Esophagus squamous epithelium (tissue), 5 donors: ENCODE measurements at regions not wholly inside any gene's neighbourhood (a gene's known extent, or its start where the extent isn't known, plus 50 kb on each side); places are given as distances from the start of the nearest gene placed in this dataset.

ENCODE experiments used
- DNase-seq: peaks from one replicate; lab custom pipeline; 2025; lab: John Stamatoyannopoulos, UW
- H3K27ac ChIP-seq, 4 donors: fragments of 200-600 bp; sonication (generic); one replicate each; pipeline ENCODE4 v1.5.1; 2016 to 2019; ENCODE audit warnings: mild to moderate bottlenecking in 1 of 4
- H3K27me3 ChIP-seq, 4 donors: fragments of 200-600 bp; sonication (generic); 1 replicate in 3 of 4; 2 replicates in 1 of 4; pipeline versions ENCODE4 v1.5.1 to v1.6.0; 2017 to 2021; ENCODE audit warnings: antibody characterized with exemption in 1 of 4
- H3K36me3 ChIP-seq, 3 donors: fragments of 200-600 bp; sonication (generic); one replicate each; pipeline ENCODE4 v1.5.1; 2016 to 2019
- H3K4me1 ChIP-seq, 3 donors: fragments of 200-600 bp; sonication (generic); one replicate each; pipeline ENCODE4 v1.5.1; 2017 to 2019
- H3K4me3 ChIP-seq, 4 donors: fragments of 200-600 bp; sonication (generic); 1 replicate in 3 of 4; 2 replicates in 1 of 4; pipeline ENCODE4 v1.5.1; 2016 to 2019; ENCODE audit warnings: mild to moderate bottlenecking in 2 of 4, moderate library complexity in 1 of 4
- H3K9me3 ChIP-seq, 3 donors: fragments of 200-600 bp; sonication (generic); one replicate each; pipeline ENCODE4 v1.5.1; 2016 to 2019
- POLR2A ChIP-seq, 4 donors: fragments of 450-650 bp; IDR thresholded peaks; one replicate each; pipeline ENCODE4 v1.6.1; 2017; ENCODE audit warnings: antibody characterized with exemption in 4 of 4, mild to moderate bottlenecking in 4 of 4, moderate library complexity in 3 of 4
- WGBS, 2 donors: methylation state at CpG; one replicate each; pipeline ENCODE4 v1.1.5; 2018; 5-methylcytosine and 5-hydroxymethylcytosine counted together
- intact Hi-C: fragments of 100-400 bp; cut with DNase I; formaldehyde crosslinking; loops from one replicate; pipeline ENCODE4 v1.15.0; 2022
- TF ChIP-seq, protein P1 (sequence below), 6 experiments: fragments of 450-650 bp in 4 of 6; fragments of 200-600 bp in 2 of 6; sonication (generic) in 2 of 6; IDR thresholded peaks; one replicate each; pipeline ENCODE4 v1.5.1; 2016 to 2019; ENCODE audit warnings: antibody characterized with exemption in 6 of 6, mild to moderate bottlenecking in 4 of 6, moderate library complexity in 4 of 6
- donor health status: DM: yes; HTN: yes; CAD: no.

DNA sequence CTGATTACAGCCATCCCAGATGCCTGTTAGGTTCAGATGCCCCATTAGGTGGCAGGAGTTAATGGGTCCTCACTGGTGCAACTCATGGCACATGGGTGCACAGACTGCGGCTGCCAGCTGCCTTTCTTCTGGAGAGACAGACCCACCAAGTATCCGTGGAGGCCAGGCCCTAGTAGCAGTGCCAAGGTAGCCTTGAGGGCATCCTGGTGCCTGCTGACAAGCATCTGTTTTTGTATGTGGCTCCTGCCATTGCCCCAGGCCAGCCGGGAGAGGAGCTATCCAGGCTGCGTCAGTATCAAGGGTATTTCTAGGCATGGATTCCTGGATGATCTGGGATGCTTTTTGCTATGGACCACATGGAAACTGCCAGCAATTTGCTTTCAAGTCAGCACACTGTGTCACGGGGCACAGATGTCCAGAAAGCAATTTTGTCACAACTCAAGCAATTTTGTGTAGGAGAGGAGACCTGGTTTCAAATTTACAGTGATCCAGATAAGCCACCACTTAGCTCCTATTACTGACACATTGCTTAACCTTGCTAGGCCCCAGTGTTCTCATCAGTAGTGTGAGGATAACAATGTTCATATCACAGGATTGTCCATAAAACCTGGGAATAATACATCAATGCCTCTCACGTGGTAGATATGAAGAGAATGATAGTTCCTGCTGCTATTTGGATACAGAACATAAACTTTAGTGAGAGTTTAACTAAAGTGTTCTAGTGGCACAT lies 815.1 kb upstream of the RAB6C start:
- Histone ChIP-seq H3K27ac (peak overlapping the region in 1 of 4 donors; percentile 5), H3K4me3 (no peak overlapping the region), H3K9me3 (no peaks in the 10 kb centered on the region), H3K4me1 (peaks cover 0 to 9% (median 0%) of the 10 kb centered on the region in 3 donors), H3K36me3 (no peaks in the 10 kb centered on the region), H3K27me3 (no peaks in the 10 kb centered on the region)
- intact Hi-C loops = no loop called here
- 63 to 67% methylated on average over 4 to 5 of the region's 6 CpGs for WGBS, 2 donors
- TF ChIP-seq POLR2A (IDR thresholded peaks at IDR 0.05) = no peak
- TF ChIP-seq, protein P1, sequence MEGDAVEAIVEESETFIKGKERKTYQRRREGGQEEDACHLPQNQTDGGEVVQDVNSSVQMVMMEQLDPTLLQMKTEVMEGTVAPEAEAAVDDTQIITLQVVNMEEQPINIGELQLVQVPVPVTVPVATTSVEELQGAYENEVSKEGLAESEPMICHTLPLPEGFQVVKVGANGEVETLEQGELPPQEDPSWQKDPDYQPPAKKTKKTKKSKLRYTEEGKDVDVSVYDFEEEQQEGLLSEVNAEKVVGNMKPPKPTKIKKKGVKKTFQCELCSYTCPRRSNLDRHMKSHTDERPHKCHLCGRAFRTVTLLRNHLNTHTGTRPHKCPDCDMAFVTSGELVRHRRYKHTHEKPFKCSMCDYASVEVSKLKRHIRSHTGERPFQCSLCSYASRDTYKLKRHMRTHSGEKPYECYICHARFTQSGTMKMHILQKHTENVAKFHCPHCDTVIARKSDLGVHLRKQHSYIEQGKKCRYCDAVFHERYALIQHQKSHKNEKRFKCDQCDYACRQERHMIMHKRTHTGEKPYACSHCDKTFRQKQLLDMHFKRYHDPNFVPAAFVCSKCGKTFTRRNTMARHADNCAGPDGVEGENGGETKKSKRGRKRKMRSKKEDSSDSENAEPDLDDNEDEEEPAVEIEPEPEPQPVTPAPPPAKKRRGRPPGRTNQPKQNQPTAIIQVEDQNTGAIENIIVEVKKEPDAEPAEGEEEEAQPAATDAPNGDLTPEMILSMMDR (IDR thresholded peaks at IDR 0.05) = no peak
- no peak for DNase-seq

DNA sequence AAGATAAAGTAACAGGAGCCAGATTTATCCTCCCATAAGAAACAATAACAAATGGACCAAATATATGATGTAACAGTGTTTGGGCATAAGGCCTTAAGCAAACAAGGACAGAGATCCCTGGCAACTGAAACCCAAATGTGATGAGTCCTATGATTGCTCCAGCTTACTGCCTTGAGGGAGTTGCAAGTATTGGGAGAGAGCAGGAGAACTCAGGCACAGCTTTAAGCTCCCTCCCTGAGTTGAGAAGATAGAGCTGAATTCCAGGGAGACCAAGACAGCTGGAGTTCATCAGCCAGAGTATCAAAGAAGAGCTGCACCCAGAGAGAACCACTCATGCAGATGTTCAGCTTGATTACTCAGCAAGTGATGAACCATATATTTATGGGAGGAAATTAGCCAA lies 814.5 kb upstream of the RAB6C start:
- peak overlapping the region in 1 of 4 donors; percentile 10 for H3K27ac ChIP-seq
- TF ChIP-seq, protein P1 (IDR thresholded peaks at IDR 0.05) = no peak
- no peak for TF ChIP-seq POLR2A (IDR thresholded peaks at IDR 0.05)
- no peaks in the 10 kb centered on the region for H3K36me3 ChIP-seq
- DNase-seq = no peak
- H3K4me1 ChIP-seq = peaks cover 0 to 9% (median 0%) of the 10 kb centered on the region in 3 donors
- H3K9me3 ChIP-seq = no peaks in the 10 kb centered on the region
- no peak overlapping the region for H3K4me3 ChIP-seq
- intact Hi-C loops = no loop called here
- H3K27me3 ChIP-seq = no peaks in the 10 kb centered on the region

DNA sequence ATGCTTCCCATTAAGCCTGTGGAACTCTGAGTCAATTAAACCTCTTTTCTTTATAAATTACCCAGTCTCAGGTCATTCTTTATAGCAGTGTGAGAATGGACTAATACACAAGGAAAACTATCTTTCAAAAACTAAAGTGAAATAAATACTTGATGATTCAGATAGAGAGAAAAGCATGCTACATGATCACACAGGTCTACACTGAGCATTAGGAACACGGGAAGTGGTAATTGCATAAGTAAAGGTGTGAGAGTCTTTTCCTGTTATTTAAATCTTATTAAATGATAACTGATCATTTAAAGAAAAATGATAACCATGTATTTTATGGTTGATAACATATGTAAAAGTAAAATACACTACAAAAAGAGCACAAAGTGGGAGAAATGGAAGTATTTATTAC lies 812.0 kb upstream of the RAB6C start:
- no peak overlapping the region for H3K4me3 ChIP-seq
- H3K4me1 ChIP-seq = peaks cover 0 to 22% (median 5%) of the 10 kb centered on the region in 3 donors
- TF ChIP-seq, protein P1 (IDR thresholded peaks at IDR 0.05) = no peak
- no peak for TF ChIP-seq POLR2A (IDR thresholded peaks at IDR 0.05)
- intact Hi-C loops = no loop called here
- no peaks in the 10 kb centered on the region for H3K27me3 ChIP-seq
- H3K36me3 ChIP-seq = no peaks in the 10 kb centered on the region
- DNase-seq = no peak
- 33 to 38% methylated on average over 1 of the region's 1 CpG for WGBS, 2 donors
- no peaks in the 10 kb centered on the region for H3K9me3 ChIP-seq
- H3K27ac ChIP-seq = peak overlapping the region in 1 of 4 donors; percentile 15

DNA sequence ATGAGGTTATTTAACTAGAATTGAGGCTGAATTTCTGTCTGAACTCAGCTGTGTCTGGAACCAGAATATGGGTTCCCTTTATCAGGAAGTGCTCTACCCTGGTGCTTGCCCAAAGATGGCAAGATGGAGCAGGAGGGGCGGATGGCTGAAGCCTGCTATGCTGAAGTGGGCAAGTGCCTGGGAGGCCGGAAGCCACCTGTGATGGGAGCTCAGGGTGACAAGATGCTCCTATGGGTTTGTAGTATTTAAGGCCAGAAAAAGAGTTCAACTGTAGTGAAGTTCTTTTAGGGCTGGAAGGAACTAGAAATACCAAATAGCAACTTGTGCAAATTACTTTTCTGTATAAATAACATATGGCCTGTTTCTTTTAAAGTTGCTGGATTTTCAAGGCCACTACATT lies 808.9 kb upstream of the RAB6C start:
- 97 to 100% methylated on average over 2 of the region's 2 CpGs for WGBS, 2 donors
- H3K4me1 ChIP-seq = peaks cover 0 to 13% (median 5%) of the 10 kb centered on the region in 3 donors
- TF ChIP-seq POLR2A (IDR thresholded peaks at IDR 0.05) = no peak
- TF ChIP-seq, protein P1 (IDR thresholded peaks at IDR 0.05) = no peak

DNA sequence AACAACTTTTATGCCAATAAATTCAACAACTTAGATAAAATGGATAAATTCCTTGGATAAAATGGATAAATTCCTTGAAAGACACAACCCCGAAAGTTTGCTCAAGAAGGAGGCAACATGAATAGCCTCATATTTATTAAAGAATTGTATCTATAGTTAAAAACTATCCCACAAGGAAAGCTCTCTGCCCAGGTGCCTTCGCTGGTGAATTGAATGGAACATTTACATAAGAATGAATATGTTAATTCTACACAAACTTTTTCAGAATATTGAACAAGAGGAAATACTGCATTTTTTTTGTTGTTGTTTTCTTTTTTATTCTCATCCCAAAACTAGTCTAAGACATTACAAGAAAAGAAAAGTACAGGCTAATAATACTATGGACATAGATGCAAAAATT lies 805.3 kb upstream of the RAB6C start:
- no peak for DNase-seq
- TF ChIP-seq, protein P1 (IDR thresholded peaks at IDR 0.05) = no peak
- no peak for TF ChIP-seq POLR2A (IDR thresholded peaks at IDR 0.05)

More for the DNA sequence above, 808.9 kb upstream of the RAB6C start:
- no peaks in the 10 kb centered on the region for H3K27me3 ChIP-seq
- H3K4me3 ChIP-seq = no peak overlapping the region
- no peak for DNase-seq
- H3K27ac ChIP-seq = peak overlapping the region in 1 of 4 donors; percentile 15
- intact Hi-C loops = no loop called here
- peaks cover 0 to 3% (median 0%) of the 10 kb centered on the region in 3 donors for H3K9me3 ChIP-seq
- H3K36me3 ChIP-seq = no peaks in the 10 kb centered on the region

More for the DNA sequence above, 805.3 kb upstream of the RAB6C start:
- Histone ChIP-seq H3K4me3 (no peak overlapping the region), H3K9me3 (peaks cover 0 to 3% (median 0%) of the 10 kb centered on the region in 3 donors), H3K4me1 (peaks cover 6 to 29% (median 12%) of the 10 kb centered on the region in 3 donors), H3K27ac (no peak overlapping the region), H3K27me3 (no peaks in the 10 kb centered on the region), H3K36me3 (no peaks in the 10 kb centered on the region)
- WGBS, 2 donors = 81 to 85% methylated on average over 2 of the region's 2 CpGs
- intact Hi-C loops = no loop called here
